CD14-positive monocyte (primary cell): ENCODE measurements at regions not wholly inside any gene's neighbourhood (a gene's known extent, or its start where the extent isn't known, plus 50 kb on each side); places are given as distances from the start of the nearest gene placed in this dataset.

Experiments
- DNase-seq, 3 donors: peaks; one replicate each; pipeline ENCODE4 v3.0.0-alpha.2; 2011 to 2022
- H2AFZ ChIP-seq: 2 replicates; pipeline ENCODE4 v1.6.0; 2012; ENCODE audit warnings: mild to moderate bottlenecking, low read depth, low read length, inconsistent platforms; ENCODE audit not compliant: insufficient read depth, poor library complexity, severe bottlenecking
- H3K27ac ChIP-seq, 2 donors: 1 replicate in 1 of 2; 2 replicates in 1 of 2; pipeline ENCODE4 v1.5.1; 2012 to 2013; ENCODE audit warnings: low read length in 2 of 2, control low read depth in 1 of 2, inconsistent platforms in 1 of 2, low read depth in 1 of 2, mild to moderate bottlenecking in 1 of 2
- H3K27me3 ChIP-seq, 2 donors: one replicate each; pipeline versions ENCODE4 v1.6.0 to v1.6.1; 2011 to 2013; ENCODE audit warnings: low read length in 2 of 2; ENCODE audit not compliant: control insufficient read depth in 2 of 2, insufficient read depth in 2 of 2
- H3K36me3 ChIP-seq, 2 donors: replicated peaks in 1 of 2; 1 replicate in 1 of 2; 2 replicates in 1 of 2; pipeline versions ENCODE4 v1.5.1 to v1.6.1; 2012 to 2013; ENCODE audit warnings: low read length in 2 of 2, control low read depth in 1 of 2, inconsistent platforms in 1 of 2, mild to moderate bottlenecking in 1 of 2; ENCODE audit not compliant: insufficient read depth in 2 of 2, control insufficient read depth in 1 of 2
- H3K4me1 ChIP-seq, 2 donors: 1 replicate in 1 of 2; 2 replicates in 1 of 2; pipeline versions ENCODE4 v1.5.1 to v1.6.1; 2012 to 2013; ENCODE audit warnings: low read length in 2 of 2, control low read depth in 1 of 2, inconsistent platforms in 1 of 2, mild to moderate bottlenecking in 1 of 2, moderate library complexity in 1 of 2; ENCODE audit not compliant: insufficient read depth in 2 of 2, control insufficient read depth in 1 of 2
- H3K4me2 ChIP-seq: replicated peaks from 2 replicates; pipeline ENCODE3; 2012; ENCODE audit warnings: low read length, moderate library complexity, mild to moderate bottlenecking; ENCODE audit not compliant: poor library complexity, severe bottlenecking; ENCODE audit errors: extremely low read depth
- H3K4me3 ChIP-seq, 3 experiments: fragments of 200-600 bp in 1 of 3; sonication (generic) in 1 of 3; replicated peaks in 1 of 3; 1 replicate in 2 of 3; 2 replicates in 1 of 3; pipeline ENCODE4 v1.5.1; 2011 to 2013; ENCODE audit warnings: low read length in 3 of 3, mild to moderate bottlenecking in 3 of 3, control low read depth in 2 of 3, low read depth in 2 of 3, inconsistent platforms in 1 of 3, moderate library complexity in 1 of 3
- H3K79me2 ChIP-seq: 2 replicates; pipeline ENCODE4 v1.6.0; 2012; ENCODE audit warnings: mild to moderate bottlenecking, control low read depth, inconsistent platforms, low read length, moderate library complexity; ENCODE audit not compliant: insufficient read depth
- H3K9ac ChIP-seq: 2 replicates; pipeline ENCODE4 v1.6.0; 2017; ENCODE audit warnings: low read length, mild to moderate bottlenecking; ENCODE audit not compliant: insufficient read depth, poor library complexity, severe bottlenecking
- H3K9me3 ChIP-seq, 2 donors: replicated peaks in 1 of 2; 1 replicate in 1 of 2; 2 replicates in 1 of 2; pipeline versions ENCODE4 v1.5.1 to v1.6.1; 2012 to 2013; ENCODE audit warnings: low read length in 2 of 2, control low read depth in 1 of 2; ENCODE audit not compliant: control insufficient read depth in 1 of 2, insufficient read depth in 1 of 2
- H4K20me1 ChIP-seq: 2 replicates; pipeline ENCODE4 v1.6.0; 2012; ENCODE audit warnings: mild to moderate bottlenecking, low read length, control low read depth, moderate library complexity; ENCODE audit not compliant: insufficient read depth
- H3K27ac Mint-ChIP-seq, 7 donors: one replicate each; pipeline ENCODE4 v1.8.0; 2020; ENCODE audit warnings: mild to moderate bottlenecking in 7 of 7, mixed read lengths in 7 of 7, moderate library complexity in 6 of 7, inconsistent platforms in 2 of 7
- H3K27me3 Mint-ChIP-seq, 3 donors: one replicate each; pipeline ENCODE4 v1.8.0; 2021 to 2022; ENCODE audit warnings: low read depth in 3 of 3, mild to moderate bottlenecking in 3 of 3, mixed read lengths in 3 of 3, moderate library complexity in 3 of 3, inconsistent platforms in 1 of 3
- H3K36me3 Mint-ChIP-seq, 2 donors: one replicate each; pipeline ENCODE4 v1.8.0; 2020; ENCODE audit warnings: mixed read lengths in 2 of 2, inconsistent platforms in 1 of 2, mild to moderate bottlenecking in 1 of 2
- H3K4me1 Mint-ChIP-seq: one replicate; pipeline ENCODE4 v1.8.0; 2020; ENCODE audit warnings: mild to moderate bottlenecking, mixed read lengths
- H3K4me3 Mint-ChIP-seq, 2 donors: one replicate each; pipeline ENCODE4 v1.8.0; 2020; ENCODE audit warnings: mild to moderate bottlenecking in 2 of 2, mixed read lengths in 2 of 2, moderate library complexity in 1 of 2
- H3K9me3 Mint-ChIP-seq, 7 donors: one replicate each; pipeline ENCODE4 v1.8.0; 2020 to 2022; ENCODE audit warnings: mixed read lengths in 7 of 7, mild to moderate bottlenecking in 6 of 7, moderate library complexity in 6 of 7, inconsistent platforms in 2 of 7
- WGBS: methylation state at CpG from one replicate; pipeline ENCODE4 v1.1.5; 2013; ENCODE audit warnings: missing lambda C conversion rate; ENCODE audit not compliant: insufficient coverage; 5-methylcytosine and 5-hydroxymethylcytosine counted together
- intact Hi-C, 2 donors: fragments of 100-400 bp; cut with micrococcal nuclease; formaldehyde crosslinking; loops; one replicate each; pipeline versions ENCODE4 v1.15.0 to v1.15.1; 2023
- TF ChIP-seq, protein P1 (sequence below): fragments of 200-600 bp; IDR thresholded peaks from one replicate; pipeline ENCODE4 v1.8.0; 2022; ENCODE audit warnings: antibody characterized with exemption, mild to moderate bottlenecking

DNA sequence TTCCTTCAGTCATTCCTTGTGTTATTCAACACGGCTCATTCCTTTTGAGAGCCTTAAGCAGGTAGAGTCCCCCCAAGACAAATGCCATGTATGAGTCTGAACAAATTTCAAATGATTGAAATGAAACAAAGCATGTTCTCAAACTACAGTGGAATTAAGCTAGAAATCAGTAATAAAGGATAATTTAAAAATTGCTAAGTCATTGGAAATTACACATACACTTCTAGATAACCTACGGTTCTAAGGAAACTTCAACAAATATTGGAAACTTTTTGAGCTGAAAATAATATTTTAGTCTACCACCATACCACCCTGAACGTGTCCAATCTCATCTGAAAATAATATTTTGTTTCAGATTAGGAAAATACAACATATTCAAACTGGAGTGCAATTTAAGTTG, 71.8 kb upstream of the UGP2 start:
- Histone ChIP-seq H3K27me3 (no peaks in the 10 kb centered on the region), H3K27ac (no peak overlapping the region), H3K36me3 (no peaks in the 10 kb centered on the region), H3K9me3 (peaks cover 0 to 9% of the 10 kb centered on the region in 2 donors), H3K4me3 (no peak overlapping the region), H3K79me2 (no peaks in the 10 kb centered on the region), H3K4me1 (no peaks in the 10 kb centered on the region), H3K4me2 (no peak overlapping the region), H2AFZ (no peak overlapping the region), H3K9ac (no peak overlapping the region), H4K20me1 (no peaks in the 10 kb centered on the region)
- TF ChIP-seq, protein P1, sequence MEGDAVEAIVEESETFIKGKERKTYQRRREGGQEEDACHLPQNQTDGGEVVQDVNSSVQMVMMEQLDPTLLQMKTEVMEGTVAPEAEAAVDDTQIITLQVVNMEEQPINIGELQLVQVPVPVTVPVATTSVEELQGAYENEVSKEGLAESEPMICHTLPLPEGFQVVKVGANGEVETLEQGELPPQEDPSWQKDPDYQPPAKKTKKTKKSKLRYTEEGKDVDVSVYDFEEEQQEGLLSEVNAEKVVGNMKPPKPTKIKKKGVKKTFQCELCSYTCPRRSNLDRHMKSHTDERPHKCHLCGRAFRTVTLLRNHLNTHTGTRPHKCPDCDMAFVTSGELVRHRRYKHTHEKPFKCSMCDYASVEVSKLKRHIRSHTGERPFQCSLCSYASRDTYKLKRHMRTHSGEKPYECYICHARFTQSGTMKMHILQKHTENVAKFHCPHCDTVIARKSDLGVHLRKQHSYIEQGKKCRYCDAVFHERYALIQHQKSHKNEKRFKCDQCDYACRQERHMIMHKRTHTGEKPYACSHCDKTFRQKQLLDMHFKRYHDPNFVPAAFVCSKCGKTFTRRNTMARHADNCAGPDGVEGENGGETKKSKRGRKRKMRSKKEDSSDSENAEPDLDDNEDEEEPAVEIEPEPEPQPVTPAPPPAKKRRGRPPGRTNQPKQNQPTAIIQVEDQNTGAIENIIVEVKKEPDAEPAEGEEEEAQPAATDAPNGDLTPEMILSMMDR: no peak
- Mint-ChIP-seq H3K4me1 (no peaks in the 10 kb centered on the region), H3K27me3 (peaks cover 0 to 2% (median 1%) of the 10 kb centered on the region in 3 donors), H3K9me3 (peaks cover 0 to 11% (median 10%) of the 10 kb centered on the region in 7 donors), H3K4me3 (no peak overlapping the region), H3K27ac (no peak overlapping the region), H3K36me3 (no peaks in the 10 kb centered on the region)
- DNase-seq: no peak
- no CpG with 5 or more reads among the region's 3 CpGs for WGBS
- intact Hi-C loops: no loop called here

DNA sequence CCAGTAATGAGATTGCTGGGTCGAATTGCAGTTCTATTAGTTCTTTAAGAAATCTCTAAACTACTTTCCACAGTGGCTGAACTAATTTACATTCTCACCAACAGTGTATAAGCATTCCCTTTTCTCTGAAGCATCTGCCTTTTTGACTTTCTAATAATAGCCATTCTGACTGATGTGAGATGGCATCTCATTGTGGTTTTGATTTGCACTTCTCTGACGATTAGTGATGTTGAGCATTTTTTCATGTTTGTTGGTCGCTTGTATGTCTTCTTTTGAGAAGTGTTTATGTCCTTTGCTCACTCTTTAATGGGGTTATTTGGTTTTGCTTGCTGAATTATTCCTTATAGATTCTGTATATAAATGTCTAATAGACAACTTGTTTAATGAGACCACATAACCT, 69.6 kb upstream of the UGP2 start:
- Histone ChIP-seq H3K27ac (no peak overlapping the region), H3K9ac (no peak overlapping the region), H3K9me3 (peaks cover 0 to 6% of the 10 kb centered on the region in 2 donors), H3K4me2 (no peak overlapping the region), H3K27me3 (no peaks in the 10 kb centered on the region), H2AFZ (no peak overlapping the region), H3K4me3 (no peak overlapping the region), H3K79me2 (no peaks in the 10 kb centered on the region), H3K4me1 (no peaks in the 10 kb centered on the region), H3K36me3 (no peaks in the 10 kb centered on the region), H4K20me1 (no peaks in the 10 kb centered on the region)
- Mint-ChIP-seq H3K36me3 (no peaks in the 10 kb centered on the region), H3K27me3 (peaks cover 0 to 2% (median 1%) of the 10 kb centered on the region in 3 donors), H3K9me3 (peaks cover 2 to 10% (median 7%) of the 10 kb centered on the region in 7 donors), H3K27ac (no peak overlapping the region), H3K4me1 (no peaks in the 10 kb centered on the region), H3K4me3 (no peak overlapping the region)
- WGBS: no CpG with 5 or more reads among the region's 3 CpGs
- intact Hi-C loops: no loop called here
- TF ChIP-seq, protein P1: no peak
- DNase-seq: no peak
